ENCODE measurements at regions not wholly inside any gene's neighbourhood (a gene's known extent, or its start where the extent isn't known, plus 50 kb on each side); places are given as distances from the start of the nearest gene placed in this dataset.

DNA sequence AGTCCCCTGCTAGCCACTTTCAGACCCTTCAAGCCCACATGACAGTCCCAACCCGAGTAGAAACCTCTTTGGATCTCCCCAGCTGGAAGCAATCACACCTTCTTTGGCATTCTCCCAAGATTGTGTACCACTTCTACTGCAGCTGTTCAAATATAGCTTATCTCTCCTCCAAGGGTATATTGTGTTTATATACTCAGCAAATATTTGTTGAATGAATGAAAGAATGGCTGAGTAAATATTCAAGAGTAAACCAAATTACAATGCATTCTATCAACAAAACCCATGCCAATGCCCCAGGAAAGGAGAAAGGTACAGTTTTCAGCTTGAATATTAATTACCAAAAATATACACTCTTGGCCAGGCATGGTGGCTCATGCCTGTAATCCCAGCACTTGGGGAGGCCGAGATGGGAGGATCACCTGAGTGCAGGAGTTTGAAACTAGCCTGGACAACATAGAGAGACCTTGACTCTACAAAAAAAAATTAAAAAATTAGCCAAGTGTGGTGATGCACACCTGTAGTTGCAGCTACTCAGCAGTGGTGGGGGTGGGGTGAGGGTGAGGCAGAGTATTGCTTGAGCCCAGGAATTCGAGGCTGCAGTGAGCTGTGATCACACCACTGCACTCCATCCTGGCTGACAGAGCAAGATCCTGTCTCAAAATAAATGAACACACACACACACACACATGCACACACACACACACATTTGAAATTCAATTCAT is 68.5 kb downstream of the NIBAN1 start (continued):
- TF ChIP-seq, protein P1, sequence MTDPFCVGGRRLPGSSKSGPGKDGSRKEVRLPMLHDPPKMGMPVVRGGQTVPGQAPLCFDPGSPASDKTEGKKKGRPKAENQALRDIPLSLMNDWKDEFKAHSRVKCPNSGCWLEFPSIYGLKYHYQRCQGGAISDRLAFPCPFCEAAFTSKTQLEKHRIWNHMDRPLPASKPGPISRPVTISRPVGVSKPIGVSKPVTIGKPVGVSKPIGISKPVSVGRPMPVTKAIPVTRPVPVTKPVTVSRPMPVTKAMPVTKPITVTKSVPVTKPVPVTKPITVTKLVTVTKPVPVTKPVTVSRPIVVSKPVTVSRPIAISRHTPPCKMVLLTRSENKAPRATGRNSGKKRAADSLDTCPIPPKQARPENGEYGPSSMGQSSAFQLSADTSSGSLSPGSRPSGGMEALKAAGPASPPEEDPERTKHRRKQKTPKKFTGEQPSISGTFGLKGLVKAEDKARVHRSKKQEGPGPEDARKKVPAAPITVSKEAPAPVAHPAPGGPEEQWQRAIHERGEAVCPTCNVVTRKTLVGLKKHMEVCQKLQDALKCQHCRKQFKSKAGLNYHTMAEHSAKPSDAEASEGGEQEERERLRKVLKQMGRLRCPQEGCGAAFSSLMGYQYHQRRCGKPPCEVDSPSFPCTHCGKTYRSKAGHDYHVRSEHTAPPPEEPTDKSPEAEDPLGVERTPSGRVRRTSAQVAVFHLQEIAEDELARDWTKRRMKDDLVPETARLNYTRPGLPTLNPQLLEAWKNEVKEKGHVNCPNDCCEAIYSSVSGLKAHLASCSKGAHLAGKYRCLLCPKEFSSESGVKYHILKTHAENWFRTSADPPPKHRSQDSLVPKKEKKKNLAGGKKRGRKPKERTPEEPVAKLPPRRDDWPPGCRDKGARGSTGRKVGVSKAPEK (CRISPR knock-in tag; IDR thresholded peaks at IDR 0.05; ENCODE audit: borderline replicate concordance), result no peak
- TF ChIP-seq MAFK (conservative IDR thresholded peaks at IDR 0.05 in 1 of 2, IDR thresholded peaks at IDR 0.05 in 1 of 2; ENCODE audit: low read length in 2 of 2) (no peak), ZNF501 (CRISPR knock-in tag; IDR thresholded peaks at IDR 0.05) (no peak), ZNF816 (CRISPR knock-in tag; IDR thresholded peaks at IDR 0.05; ENCODE audit: borderline replicate concordance) (no peak), NCOA5 (CRISPR knock-in tag; IDR thresholded peaks at IDR 0.05) (no peak), ZNF558 (CRISPR knock-in tag; IDR thresholded peaks at IDR 0.05; ENCODE audit: borderline replicate concordance) (no peak), HMG20B (CRISPR knock-in tag; conservative IDR thresholded peaks at IDR 0.05) (0 out of 2 replicates have a peak, but pooled peaks have one; percentile 62), ZFAT (CRISPR knock-in tag; conservative IDR thresholded peaks at IDR 0.05) (no peak), SNAPC2 (CRISPR knock-in tag; IDR thresholded peaks at IDR 0.05) (no peak), ZNF451 (CRISPR knock-in tag; IDR thresholded peaks at IDR 0.05) (no peak), TMF1 (CRISPR knock-in tag; IDR thresholded peaks at IDR 0.05; ENCODE audit: low read depth) (no peak)
- TF ChIP-seq, protein P2, sequence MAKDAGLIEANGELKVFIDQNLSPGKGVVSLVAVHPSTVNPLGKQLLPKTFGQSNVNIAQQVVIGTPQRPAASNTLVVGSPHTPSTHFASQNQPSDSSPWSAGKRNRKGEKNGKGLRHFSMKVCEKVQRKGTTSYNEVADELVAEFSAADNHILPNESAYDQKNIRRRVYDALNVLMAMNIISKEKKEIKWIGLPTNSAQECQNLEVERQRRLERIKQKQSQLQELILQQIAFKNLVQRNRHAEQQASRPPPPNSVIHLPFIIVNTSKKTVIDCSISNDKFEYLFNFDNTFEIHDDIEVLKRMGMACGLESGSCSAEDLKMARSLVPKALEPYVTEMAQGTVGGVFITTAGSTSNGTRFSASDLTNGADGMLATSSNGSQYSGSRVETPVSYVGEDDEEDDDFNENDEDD (CRISPR knock-in tag; IDR thresholded peaks at IDR 0.05; ENCODE audit: borderline replicate concordance), result no peak
- TF ChIP-seq, protein P3, sequence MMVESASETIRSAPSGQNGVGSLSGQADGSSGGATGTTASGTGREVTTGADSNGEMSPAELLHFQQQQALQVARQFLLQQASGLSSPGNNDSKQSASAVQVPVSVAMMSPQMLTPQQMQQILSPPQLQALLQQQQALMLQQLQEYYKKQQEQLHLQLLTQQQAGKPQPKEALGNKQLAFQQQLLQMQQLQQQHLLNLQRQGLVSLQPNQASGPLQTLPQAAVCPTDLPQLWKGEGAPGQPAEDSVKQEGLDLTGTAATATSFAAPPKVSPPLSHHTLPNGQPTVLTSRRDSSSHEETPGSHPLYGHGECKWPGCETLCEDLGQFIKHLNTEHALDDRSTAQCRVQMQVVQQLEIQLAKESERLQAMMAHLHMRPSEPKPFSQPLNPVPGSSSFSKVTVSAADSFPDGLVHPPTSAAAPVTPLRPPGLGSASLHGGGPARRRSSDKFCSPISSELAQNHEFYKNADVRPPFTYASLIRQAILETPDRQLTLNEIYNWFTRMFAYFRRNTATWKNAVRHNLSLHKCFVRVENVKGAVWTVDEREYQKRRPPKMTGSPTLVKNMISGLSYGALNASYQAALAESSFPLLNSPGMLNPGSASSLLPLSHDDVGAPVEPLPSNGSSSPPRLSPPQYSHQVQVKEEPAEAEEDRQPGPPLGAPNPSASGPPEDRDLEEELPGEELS (CRISPR knock-in tag; IDR thresholded peaks at IDR 0.05), result peak; percentile 49; the same call in 1 of the 2 replicates
- TF ChIP-seq, protein P4, sequence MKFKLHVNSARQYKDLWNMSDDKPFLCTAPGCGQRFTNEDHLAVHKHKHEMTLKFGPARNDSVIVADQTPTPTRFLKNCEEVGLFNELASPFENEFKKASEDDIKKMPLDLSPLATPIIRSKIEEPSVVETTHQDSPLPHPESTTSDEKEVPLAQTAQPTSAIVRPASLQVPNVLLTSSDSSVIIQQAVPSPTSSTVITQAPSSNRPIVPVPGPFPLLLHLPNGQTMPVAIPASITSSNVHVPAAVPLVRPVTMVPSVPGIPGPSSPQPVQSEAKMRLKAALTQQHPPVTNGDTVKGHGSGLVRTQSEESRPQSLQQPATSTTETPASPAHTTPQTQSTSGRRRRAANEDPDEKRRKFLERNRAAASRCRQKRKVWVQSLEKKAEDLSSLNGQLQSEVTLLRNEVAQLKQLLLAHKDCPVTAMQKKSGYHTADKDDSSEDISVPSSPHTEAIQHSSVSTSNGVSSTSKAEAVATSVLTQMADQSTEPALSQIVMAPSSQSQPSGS (CRISPR knock-in tag; IDR thresholded peaks at IDR 0.05), result no peak
- TF ChIP-seq, protein P5, sequence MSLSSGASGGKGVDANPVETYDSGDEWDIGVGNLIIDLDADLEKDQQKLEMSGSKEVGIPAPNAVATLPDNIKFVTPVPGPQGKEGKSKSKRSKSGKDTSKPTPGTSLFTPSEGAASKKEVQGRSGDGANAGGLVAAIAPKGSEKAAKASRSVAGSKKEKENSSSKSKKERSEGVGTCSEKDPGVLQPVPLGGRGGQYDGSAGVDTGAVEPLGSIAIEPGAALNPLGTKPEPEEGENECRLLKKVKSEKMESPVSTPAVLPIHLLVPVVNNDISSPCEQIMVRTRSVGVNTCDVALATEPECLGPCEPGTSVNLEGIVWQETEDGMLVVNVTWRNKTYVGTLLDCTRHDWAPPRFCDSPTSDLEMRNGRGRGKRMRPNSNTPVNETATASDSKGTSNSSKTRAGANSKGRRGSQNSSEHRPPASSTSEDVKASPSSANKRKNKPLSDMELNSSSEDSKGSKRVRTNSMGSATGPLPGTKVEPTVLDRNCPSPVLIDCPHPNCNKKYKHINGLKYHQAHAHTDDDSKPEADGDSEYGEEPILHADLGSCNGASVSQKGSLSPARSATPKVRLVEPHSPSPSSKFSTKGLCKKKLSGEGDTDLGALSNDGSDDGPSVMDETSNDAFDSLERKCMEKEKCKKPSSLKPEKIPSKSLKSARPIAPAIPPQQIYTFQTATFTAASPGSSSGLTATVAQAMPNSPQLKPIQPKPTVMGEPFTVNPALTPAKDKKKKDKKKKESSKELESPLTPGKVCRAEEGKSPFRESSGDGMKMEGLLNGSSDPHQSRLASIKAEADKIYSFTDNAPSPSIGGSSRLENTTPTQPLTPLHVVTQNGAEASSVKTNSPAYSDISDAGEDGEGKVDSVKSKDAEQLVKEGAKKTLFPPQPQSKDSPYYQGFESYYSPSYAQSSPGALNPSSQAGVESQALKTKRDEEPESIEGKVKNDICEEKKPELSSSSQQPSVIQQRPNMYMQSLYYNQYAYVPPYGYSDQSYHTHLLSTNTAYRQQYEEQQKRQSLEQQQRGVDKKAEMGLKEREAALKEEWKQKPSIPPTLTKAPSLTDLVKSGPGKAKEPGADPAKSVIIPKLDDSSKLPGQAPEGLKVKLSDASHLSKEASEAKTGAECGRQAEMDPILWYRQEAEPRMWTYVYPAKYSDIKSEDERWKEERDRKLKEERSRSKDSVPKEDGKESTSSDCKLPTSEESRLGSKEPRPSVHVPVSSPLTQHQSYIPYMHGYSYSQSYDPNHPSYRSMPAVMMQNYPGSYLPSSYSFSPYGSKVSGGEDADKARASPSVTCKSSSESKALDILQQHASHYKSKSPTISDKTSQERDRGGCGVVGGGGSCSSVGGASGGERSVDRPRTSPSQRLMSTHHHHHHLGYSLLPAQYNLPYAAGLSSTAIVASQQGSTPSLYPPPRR (CRISPR knock-in tag; IDR thresholded peaks at IDR 0.05; ENCODE audit: borderline replicate concordance), result peak; percentile 56; the same call in 1 of the 2 replicates
